NCI-H226 (cell line): ENCODE measurements at regions not wholly inside any gene's neighbourhood (a gene's known extent, or its start where the extent isn't known, plus 50 kb on each side); places are given as distances from the start of the nearest gene placed in this dataset.

Experiments used
- DNase-seq: peaks from one replicate; pipeline ENCODE4 v3.0.0-alpha.2; 2015

GRCh38 chr5:53827211-53827651, 266.8 kb downstream of the NDUFS4 start:
- no peak for DNase-seq

DNA sequence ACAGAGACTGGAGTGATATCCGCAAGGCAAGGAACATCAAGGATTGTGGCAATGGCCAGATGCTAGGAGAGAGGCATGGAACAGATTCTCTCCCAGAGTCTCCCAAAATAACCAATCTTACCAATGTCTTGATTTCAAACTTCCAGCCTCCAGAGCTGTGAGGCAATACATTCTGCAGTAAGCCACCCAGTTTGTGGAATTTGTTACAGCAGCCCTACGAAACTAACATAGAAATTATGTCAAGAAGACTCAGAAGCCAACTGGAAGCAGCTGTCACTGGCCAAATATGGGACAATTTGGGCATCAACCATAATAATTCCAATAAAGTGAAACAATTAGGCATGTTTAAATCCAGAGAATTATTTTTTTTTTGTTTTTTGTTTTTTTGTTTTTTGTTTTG, 271.1 kb downstream of the NDUFS4 start:
- DNase-seq = no peak
